SK-N-SH treated with all-trans-retinoic acid at 6 μM for 48 hours (cell line): ENCODE measurements at regions not wholly inside any gene's neighbourhood (a gene's known extent, or its start where the extent isn't known, plus 50 kb on each side); places are given as distances from the start of the nearest gene placed in this dataset.

Source experiments
- ATAC-seq: fragments of 200-7000 bp; cut with Tn5 transposase; 3 replicates; pipeline ENCODE4 v1.9.1; 2020; ENCODE audit warnings: mild to moderate bottlenecking, moderate library complexity
- ARNTL ChIP-seq: fragments of 450-650 bp; formaldehyde crosslinking; IDR thresholded peaks from 2 replicates; pipeline ENCODE4 v1.5.0; 2020; ENCODE audit warnings: low read depth, mild to moderate bottlenecking, moderate library complexity, borderline replicate concordance
- BACH2 ChIP-seq: fragments of 250-450 bp; sonication (Bioruptor Pico); IDR thresholded peaks from 2 replicates; pipeline ENCODE4 v1.9.0; 2021; ENCODE audit warnings: mild to moderate bottlenecking, borderline replicate concordance
- CSDC2 ChIP-seq: fragments of 250-450 bp; sonication (Bioruptor Pico); IDR thresholded peaks from 2 replicates; pipeline ENCODE4 v1.5.0; 2020; ENCODE audit warnings: mild to moderate bottlenecking, moderate library complexity
- CSRNP3 ChIP-seq: fragments of 250-450 bp; sonication (Bioruptor Pico); IDR thresholded peaks from 2 replicates; pipeline ENCODE4 v1.5.1; 2021; ENCODE audit warnings: mild to moderate bottlenecking, moderate library complexity
- ESRRG ChIP-seq: fragments of 250-450 bp; sonication (Bioruptor Pico); IDR thresholded peaks from 2 replicates; pipeline ENCODE4 v1.6.1; 2021; ENCODE audit warnings: mild to moderate bottlenecking
- GLIS3 ChIP-seq: fragments of 250-450 bp; sonication (Bioruptor Pico); IDR thresholded peaks from 2 replicates; pipeline ENCODE4 v1.5.0; 2020; ENCODE audit warnings: mild to moderate bottlenecking, moderate library complexity
- ISL1 ChIP-seq: fragments of 250-450 bp; sonication (Bioruptor Pico); IDR thresholded peaks from 2 replicates; pipeline ENCODE4 v2.1.2; 2022; ENCODE audit warnings: mild to moderate bottlenecking, moderate library complexity
- OSR1 ChIP-seq: fragments of 250-450 bp; sonication (Bioruptor Pico); IDR thresholded peaks from 2 replicates; pipeline ENCODE4 v1.8.0; 2022; ENCODE audit warnings: moderate library complexity, mild to moderate bottlenecking, inconsistent platforms
- PATZ1 ChIP-seq: fragments of 250-450 bp; sonication (Bioruptor Pico); IDR thresholded peaks from 2 replicates; pipeline ENCODE4 v1.8.0; 2020; ENCODE audit warnings: mild to moderate bottlenecking, moderate library complexity, borderline replicate concordance
- POU6F1 ChIP-seq: fragments of 250-450 bp; sonication (Bioruptor Pico); IDR thresholded peaks from 2 replicates; pipeline ENCODE4 v1.8.0; 2021; ENCODE audit warnings: low read depth, mild to moderate bottlenecking, moderate library complexity, borderline replicate concordance
- PPARA ChIP-seq: fragments of 250-450 bp; sonication (Bioruptor Pico); IDR thresholded peaks from 2 replicates; pipeline ENCODE4 v1.5.0; 2020; ENCODE audit warnings: mild to moderate bottlenecking, borderline replicate concordance
- RARB ChIP-seq: fragments of 250-450 bp; sonication (Bioruptor Pico); IDR thresholded peaks from 2 replicates; pipeline ENCODE4 v1.8.0; 2021; ENCODE audit warnings: mild to moderate bottlenecking, moderate library complexity
- SNAI2 ChIP-seq: fragments of 250-450 bp; sonication (Bioruptor Pico); IDR thresholded peaks from 2 replicates; pipeline ENCODE4 v1.5.0; 2020; ENCODE audit warnings: mild to moderate bottlenecking, moderate library complexity
- TCF4 ChIP-seq: fragments of 250-450 bp; sonication (Bioruptor Pico); IDR thresholded peaks from 2 replicates; pipeline ENCODE4 v1.8.0; 2021; ENCODE audit warnings: mild to moderate bottlenecking, moderate library complexity, borderline replicate concordance
- TOX ChIP-seq: fragments of 250-450 bp; sonication (Bioruptor Pico); IDR thresholded peaks from 2 replicates; pipeline ENCODE4 v1.8.0; 2021; ENCODE audit warnings: mild to moderate bottlenecking, moderate library complexity, borderline replicate concordance
- ZC3H10 ChIP-seq: fragments of 250-450 bp; sonication (Bioruptor Pico); IDR thresholded peaks from 2 replicates; pipeline ENCODE4 v1.5.1; 2021; ENCODE audit warnings: mild to moderate bottlenecking, moderate library complexity
- ZFP3 ChIP-seq: fragments of 250-450 bp; sonication (Bioruptor Pico); IDR thresholded peaks from 2 replicates; pipeline ENCODE4 v1.5.0; 2020; ENCODE audit warnings: mild to moderate bottlenecking, moderate library complexity
- ZFP30 ChIP-seq: fragments of 450-650 bp; formaldehyde crosslinking; IDR thresholded peaks from 2 replicates; pipeline ENCODE4 v1.5.0; 2022; ENCODE audit warnings: mild to moderate bottlenecking, moderate library complexity
- ZNF565 ChIP-seq: fragments of 450-650 bp; formaldehyde crosslinking; conservative IDR thresholded peaks from 2 replicates; pipeline ENCODE4 v1.5.0; 2020; ENCODE audit warnings: low read depth, mild to moderate bottlenecking, moderate library complexity
- ZNF70 ChIP-seq: fragments of 450-650 bp; formaldehyde crosslinking; IDR thresholded peaks from 2 replicates; pipeline ENCODE4 v1.5.0; 2020; ENCODE audit warnings: mild to moderate bottlenecking, moderate library complexity
- ZNF8 ChIP-seq: fragments of 450-650 bp; formaldehyde crosslinking; IDR thresholded peaks from 2 replicates; pipeline ENCODE4 v1.5.0; 2020; ENCODE audit warnings: mild to moderate bottlenecking, moderate library complexity
- TF ChIP-seq, protein P1 (sequence below): fragments of 250-450 bp; sonication (Bioruptor Pico); IDR thresholded peaks from 2 replicates; pipeline ENCODE4 v1.5.0; 2020; ENCODE audit warnings: mild to moderate bottlenecking, moderate library complexity
- TF ChIP-seq, protein P2 (sequence below): fragments of 250-450 bp; sonication (Bioruptor Pico); IDR thresholded peaks from 2 replicates; pipeline ENCODE4 v1.5.1; 2020; ENCODE audit warnings: low read depth, mild to moderate bottlenecking, moderate library complexity

DNA sequence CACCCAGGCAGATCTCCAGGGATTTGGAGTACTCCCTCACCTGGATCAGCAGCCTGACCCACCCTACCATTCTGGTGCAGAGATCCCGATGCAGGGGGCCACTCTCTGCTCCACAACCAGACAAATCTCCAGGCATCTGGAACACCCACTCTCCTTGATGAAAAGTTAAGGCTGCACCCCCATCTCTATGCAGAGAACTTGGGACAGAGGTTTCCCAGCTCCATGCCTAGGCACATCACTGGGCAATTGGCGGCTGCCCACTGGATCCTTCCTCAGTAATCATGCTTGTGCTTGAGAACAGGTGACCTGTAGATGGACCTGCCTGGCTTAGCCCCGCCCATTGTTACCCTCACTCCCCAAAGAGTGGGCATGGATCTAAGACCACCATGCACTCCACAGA lies 624.9 kb downstream of the CBLN2 start:
- no peak for ATAC-seq
- no peak for TF ChIP-seq ESRRG (CRISPR knock-in tag)
- TF ChIP-seq GLIS3 = no peak
- TF ChIP-seq ZNF565 = no peak
- TF ChIP-seq RARB = no peak
- no peak for TF ChIP-seq CSDC2 (CRISPR knock-in tag)
- no peak for TF ChIP-seq CSRNP3 (CRISPR knock-in tag)
- TF ChIP-seq, protein P1, sequence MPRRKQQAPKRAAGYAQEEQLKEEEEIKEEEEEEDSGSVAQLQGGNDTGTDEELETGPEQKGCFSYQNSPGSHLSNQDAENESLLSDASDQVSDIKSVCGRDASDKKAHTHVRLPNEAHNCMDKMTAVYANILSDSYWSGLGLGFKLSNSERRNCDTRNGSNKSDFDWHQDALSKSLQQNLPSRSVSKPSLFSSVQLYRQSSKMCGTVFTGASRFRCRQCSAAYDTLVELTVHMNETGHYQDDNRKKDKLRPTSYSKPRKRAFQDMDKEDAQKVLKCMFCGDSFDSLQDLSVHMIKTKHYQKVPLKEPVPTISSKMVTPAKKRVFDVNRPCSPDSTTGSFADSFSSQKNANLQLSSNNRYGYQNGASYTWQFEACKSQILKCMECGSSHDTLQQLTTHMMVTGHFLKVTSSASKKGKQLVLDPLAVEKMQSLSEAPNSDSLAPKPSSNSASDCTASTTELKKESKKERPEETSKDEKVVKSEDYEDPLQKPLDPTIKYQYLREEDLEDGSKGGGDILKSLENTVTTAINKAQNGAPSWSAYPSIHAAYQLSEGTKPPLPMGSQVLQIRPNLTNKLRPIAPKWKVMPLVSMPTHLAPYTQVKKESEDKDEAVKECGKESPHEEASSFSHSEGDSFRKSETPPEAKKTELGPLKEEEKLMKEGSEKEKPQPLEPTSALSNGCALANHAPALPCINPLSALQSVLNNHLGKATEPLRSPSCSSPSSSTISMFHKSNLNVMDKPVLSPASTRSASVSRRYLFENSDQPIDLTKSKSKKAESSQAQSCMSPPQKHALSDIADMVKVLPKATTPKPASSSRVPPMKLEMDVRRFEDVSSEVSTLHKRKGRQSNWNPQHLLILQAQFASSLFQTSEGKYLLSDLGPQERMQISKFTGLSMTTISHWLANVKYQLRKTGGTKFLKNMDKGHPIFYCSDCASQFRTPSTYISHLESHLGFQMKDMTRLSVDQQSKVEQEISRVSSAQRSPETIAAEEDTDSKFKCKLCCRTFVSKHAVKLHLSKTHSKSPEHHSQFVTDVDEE (CRISPR knock-in tag) = no peak
- no peak for TF ChIP-seq ZFP3 (CRISPR knock-in tag)

DNA sequence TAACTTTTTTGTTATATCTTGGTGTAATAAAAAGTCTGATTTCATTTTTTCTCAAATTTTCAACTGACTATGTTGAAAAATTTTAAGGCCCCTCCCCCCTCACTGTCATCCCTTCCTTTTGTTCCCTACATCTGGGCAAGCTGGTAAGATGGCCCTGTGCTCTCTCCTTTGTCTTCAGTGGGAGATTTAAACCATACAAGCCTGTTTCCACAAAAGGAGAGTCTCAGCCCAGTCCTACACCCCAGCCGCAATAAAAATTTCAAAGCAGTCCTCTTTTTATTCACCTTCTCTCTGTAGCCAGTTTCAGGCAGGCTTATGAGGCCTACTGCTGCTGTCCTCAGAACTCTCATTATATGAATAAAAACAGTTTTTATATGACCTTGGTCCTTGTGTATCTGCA lies 630.5 kb downstream of the CBLN2 start:
- no peak for TF ChIP-seq CSDC2 (CRISPR knock-in tag)
- TF ChIP-seq OSR1 (CRISPR knock-in tag) = no peak
- TF ChIP-seq ZNF8 (CRISPR knock-in tag) = no peak
- no peak for TF ChIP-seq BACH2 (CRISPR knock-in tag)
- no peak for ATAC-seq

DNA sequence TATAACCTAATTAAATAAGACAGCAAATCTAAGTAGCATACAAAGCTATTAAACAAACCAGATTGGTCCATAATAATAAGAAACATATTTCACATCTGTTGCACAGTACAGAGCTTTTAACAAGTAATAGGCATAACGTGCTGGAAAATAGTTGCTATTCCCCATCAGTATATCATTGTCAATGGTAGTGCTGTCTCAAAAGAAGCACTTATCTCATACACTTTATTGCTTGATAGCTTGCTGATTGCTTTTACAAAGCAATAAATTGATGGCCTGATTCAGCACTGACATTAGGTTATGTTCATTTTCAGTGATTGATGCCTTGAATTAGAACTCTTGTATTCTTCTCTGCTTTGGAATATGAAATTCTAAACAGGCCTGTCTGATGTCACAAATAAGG lies 641.7 kb downstream of the CBLN2 start:
- TF ChIP-seq TOX (no peak), ISL1 (CRISPR knock-in tag) (peak; percentile 97), ARNTL (CRISPR knock-in tag) (no peak), ZNF8 (CRISPR knock-in tag) (peak; percentile 53; the same call in 1 of the 2 replicates), CSRNP3 (CRISPR knock-in tag) (peak; percentile 96), ZFP3 (CRISPR knock-in tag) (no peak), PPARA (CRISPR knock-in tag) (no peak), CSDC2 (CRISPR knock-in tag) (no peak), ESRRG (CRISPR knock-in tag) (peak; percentile 89), ZFP30 (CRISPR knock-in tag) (no peak), SNAI2 (peak; percentile 91), TCF4 (peak; percentile 100), ZNF70 (peak; percentile 59), BACH2 (CRISPR knock-in tag) (no peak), ZNF565 (no peak), ZC3H10 (CRISPR knock-in tag) (0 out of 2 replicates have a peak, but pooled peaks have one; percentile 45), RARB (no peak), GLIS3 (0 out of 2 replicates have a peak, but pooled peaks have one; percentile 45), PATZ1 (no peak; the same call in none of the 2 replicates), OSR1 (CRISPR knock-in tag) (no peak), POU6F1 (CRISPR knock-in tag) (peak; percentile 15; the same call in 1 of the 2 replicates)
- TF ChIP-seq, protein P2, sequence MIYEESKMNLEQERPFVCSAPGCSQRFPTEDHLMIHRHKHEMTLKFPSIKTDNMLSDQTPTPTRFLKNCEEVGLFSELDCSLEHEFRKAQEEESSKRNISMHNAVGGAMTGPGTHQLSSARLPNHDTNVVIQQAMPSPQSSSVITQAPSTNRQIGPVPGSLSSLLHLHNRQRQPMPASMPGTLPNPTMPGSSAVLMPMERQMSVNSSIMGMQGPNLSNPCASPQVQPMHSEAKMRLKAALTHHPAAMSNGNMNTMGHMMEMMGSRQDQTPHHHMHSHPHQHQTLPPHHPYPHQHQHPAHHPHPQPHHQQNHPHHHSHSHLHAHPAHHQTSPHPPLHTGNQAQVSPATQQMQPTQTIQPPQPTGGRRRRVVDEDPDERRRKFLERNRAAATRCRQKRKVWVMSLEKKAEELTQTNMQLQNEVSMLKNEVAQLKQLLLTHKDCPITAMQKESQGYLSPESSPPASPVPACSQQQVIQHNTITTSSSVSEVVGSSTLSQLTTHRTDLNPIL (CRISPR knock-in tag) = peak; percentile 77
- TF ChIP-seq, protein P1 (CRISPR knock-in tag) = peak; percentile 100
- peak; percentile 65; the same call in 2 of the 3 replicates for ATAC-seq
